ENCODE measurements at regions not wholly inside any gene's neighbourhood (a gene's known extent, or its start where the extent isn't known, plus 50 kb on each side); places are given as distances from the start of the nearest gene placed in this dataset.

GRCh38 chr15:67914537-67915460, 75.0 kb upstream of the RNU6-1 start:
- H3K27ac ChIP-seq (ENCODE audit: low read depth) = no peak overlapping the region
- H3K4me2 ChIP-seq = peak overlapping the region; percentile 71
- Mint-ChIP-seq H3K4me3 (no peak overlapping the region; the same call in 2 of the 3 replicates), H3K9me3 (peaks cover 27% of the 10 kb centered on the region), H3K4me1 (peaks cover 22% of the 10 kb centered on the region), H3K27me3 (ENCODE audit: insufficient read depth, low read depth, poor library complexity) (peaks cover 7% of the 10 kb centered on the region), H3K36me3 (ENCODE audit: low read depth) (peaks cover 11% of the 10 kb centered on the region), H3K27ac (no peak overlapping the region; the same call in 1 of the 2 replicates)
- no peaks in the 10 kb centered on the region for H3K79me2 ChIP-seq (replicated peaks; ENCODE audit: insufficient read depth)
- DNase-seq (ENCODE audit: low spot score) = peak; percentile 61
- H3K36me3 ChIP-seq (ENCODE audit: insufficient read depth) = peaks cover 3% of the 10 kb centered on the region
- H3K9me2 ChIP-seq (ENCODE audit: insufficient read depth) = no peaks in the 10 kb centered on the region
- peak; percentile 91 for ATAC-seq
- peak overlapping the region; percentile 94 for H2AFZ ChIP-seq
- H3K4me3 ChIP-seq = peak overlapping the region; percentile 15; the same call in 1 of the 2 replicates
- H3F3A ChIP-seq (replicated peaks; ENCODE audit: low read depth) = no peaks in the 10 kb centered on the region
- H3K4me1 ChIP-seq (ENCODE audit: insufficient read depth) = peaks cover 26% of the 10 kb centered on the region
- TF ChIP-seq CTCF (conservative IDR thresholded peaks at IDR 0.05; ENCODE audit: low read depth in 2 of 2) (no peak), EZH2phosphoT487 (IDR thresholded peaks at IDR 0.05; ENCODE audit: unreplicated experiment) (no peak), CREB1 (CRISPR knock-in tag; IDR thresholded peaks at IDR 0.05; ENCODE audit: low read depth) (no peak), ZNF114 (CRISPR knock-in tag; IDR thresholded peaks at IDR 0.05) (no peak), STAT1 (IDR thresholded peaks at IDR 0.05; ENCODE audit: unreplicated experiment) (no peak), POLR2AphosphoS5 (IDR thresholded peaks at IDR 0.05; ENCODE audit: low read depth) (no peak), ZNF331 (CRISPR knock-in tag; IDR thresholded peaks at IDR 0.05; ENCODE audit: low read depth) (no peak), ZNF462 (CRISPR knock-in tag; IDR thresholded peaks at IDR 0.05) (no peak), NANOG (IDR thresholded peaks at IDR 0.05; ENCODE audit: borderline replicate concordance) (no peak)
- no peaks in the 10 kb centered on the region for H4K20me1 ChIP-seq (replicated peaks; ENCODE audit: insufficient read depth)
- H3K27me3 ChIP-seq (ENCODE audit: insufficient read depth) = no peaks in the 10 kb centered on the region
